Thyroid gland (tissue), 4 donors: ENCODE measurements at regions not wholly inside any gene's neighbourhood (a gene's known extent, or its start where the extent isn't known, plus 50 kb on each side); places are given as distances from the start of the nearest gene placed in this dataset.

Experiments used
- DNase-seq, 2 donors: peaks; one replicate each; pipeline ENCODE4 v3.0.0-alpha.2; 2019
- H3K27ac ChIP-seq, 3 donors: fragments of 200-600 bp; sonication (generic); 1 replicate in 2 of 3; 2 replicates in 1 of 3; pipeline ENCODE4 v1.5.1; 2016 to 2019; ENCODE audit warnings: mild to moderate bottlenecking in 1 of 3, moderate library complexity in 1 of 3
- H3K27me3 ChIP-seq: fragments of 200-600 bp; sonication (generic); one replicate; pipeline ENCODE4 v1.5.1; 2019
- H3K36me3 ChIP-seq, 2 donors: fragments of 200-600 bp; sonication (generic); one replicate each; pipeline ENCODE4 v1.5.1; 2016 to 2019
- H3K4me1 ChIP-seq, 2 donors: fragments of 200-600 bp; sonication (generic); one replicate each; pipeline ENCODE4 v1.5.1; 2017 to 2019
- H3K4me3 ChIP-seq, 3 donors: fragments of 200-600 bp; sonication (generic); replicated peaks in 1 of 3; 1 replicate in 2 of 3; 2 replicates in 1 of 3; pipeline ENCODE4 v1.5.1; 2016; ENCODE audit warnings: mild to moderate bottlenecking in 1 of 3
- H3K9me3 ChIP-seq: fragments of 200-600 bp; sonication (generic); one replicate; pipeline ENCODE4 v1.5.1; 2017
- CTCF ChIP-seq, 6 experiments: fragments of 200-600 bp in 3 of 6; fragments of 450-650 bp in 3 of 6; sonication (generic) in 3 of 6; IDR thresholded peaks; one replicate each; pipeline ENCODE4 v1.5.1; 2016 to 2019; ENCODE audit warnings: antibody characterized with exemption in 6 of 6, mild to moderate bottlenecking in 2 of 6, inconsistent platforms in 1 of 6, moderate library complexity in 1 of 6
- POLR2A ChIP-seq, 2 donors: fragments of 450-650 bp; IDR thresholded peaks; one replicate each; pipeline ENCODE4 v1.6.1; 2017; ENCODE audit warnings: antibody characterized with exemption in 2 of 2, mild to moderate bottlenecking in 2 of 2, moderate library complexity in 1 of 2
- WGBS, 2 donors: methylation state at CpG; one replicate each; pipeline ENCODE4 v1.1.5; 2017; 5-methylcytosine and 5-hydroxymethylcytosine counted together
- intact Hi-C: fragments of 100-400 bp; cut with DNase I; formaldehyde crosslinking; loops from one replicate; pipeline ENCODE4 v1.15.1; 2023

- DNase-seq = no peak
- TF ChIP-seq CTCF (IDR thresholded peaks at IDR 0.05) (no peak), POLR2A (IDR thresholded peaks at IDR 0.05) (no peak)
- peaks cover 0 to 4% of the 10 kb centered on the region in 2 donors for H3K4me1 ChIP-seq
- H3K27me3 ChIP-seq = no peaks in the 10 kb centered on the region
- H3K9me3 ChIP-seq = no peaks in the 10 kb centered on the region
- WGBS, 2 donors = 89 to 97% methylated on average over 1 of the region's 1 CpG
- no peak overlapping the region for H3K27ac ChIP-seq
- H3K4me3 ChIP-seq = no peak overlapping the region
- no peaks in the 10 kb centered on the region for H3K36me3 ChIP-seq
- intact Hi-C loops = no loop called here
Measured at GRCh38 chr1:56330391-56331026, 248.9 kb downstream of the PLPP3 start.

- no peaks in the 10 kb centered on the region for H3K9me3 ChIP-seq
- no peak overlapping the region for H3K27ac ChIP-seq
- H3K4me1 ChIP-seq = peaks cover 0 to 4% of the 10 kb centered on the region in 2 donors
- TF ChIP-seq CTCF (IDR thresholded peaks at IDR 0.05) (no peak), POLR2A (IDR thresholded peaks at IDR 0.05) (no peak)
- H3K27me3 ChIP-seq = no peaks in the 10 kb centered on the region
- intact Hi-C loops = no loop called here
- no peak for DNase-seq
- no peaks in the 10 kb centered on the region for H3K36me3 ChIP-seq
- H3K4me3 ChIP-seq = no peak overlapping the region
- WGBS, 2 donors = 92 to 100% methylated on average over 1 of the region's 1 CpG
Measured at GRCh38 chr1:56329970-56330369, 249.4 kb downstream of the PLPP3 start.

GRCh38 chr1:56327195-56327594, 252.2 kb downstream of the PLPP3 start:
- H3K27me3 ChIP-seq = no peaks in the 10 kb centered on the region
- no peak overlapping the region for H3K27ac ChIP-seq
- intact Hi-C loops = no loop called here
- no peak for TF ChIP-seq CTCF (IDR thresholded peaks at IDR 0.05)
- TF ChIP-seq POLR2A (IDR thresholded peaks at IDR 0.05) = no peak
- WGBS, 2 donors = 94 to 96% methylated on average over 1 of the region's 1 CpG
- H3K9me3 ChIP-seq = no peaks in the 10 kb centered on the region
- H3K4me1 ChIP-seq = no peaks in the 10 kb centered on the region
- no peak overlapping the region for H3K4me3 ChIP-seq
- no peaks in the 10 kb centered on the region for H3K36me3 ChIP-seq
- DNase-seq = no peak

GRCh38 chr1:56326056-56326455, 253.3 kb downstream of the PLPP3 start:
- TF ChIP-seq POLR2A (IDR thresholded peaks at IDR 0.05) (no peak), CTCF (IDR thresholded peaks at IDR 0.05) (no peak)
- no peaks in the 10 kb centered on the region for H3K27me3 ChIP-seq
- no peaks in the 10 kb centered on the region for H3K36me3 ChIP-seq
- H3K4me1 ChIP-seq = no peaks in the 10 kb centered on the region
- no peak overlapping the region for H3K27ac ChIP-seq
- WGBS, 2 donors = 80 to 89% methylated on average over 3 of the region's 3 CpGs
- no peak for DNase-seq
- no peaks in the 10 kb centered on the region for H3K9me3 ChIP-seq
- H3K4me3 ChIP-seq = no peak overlapping the region
- intact Hi-C loops = no loop called here

GRCh38 chr1:56324504-56324903, 254.9 kb downstream of the PLPP3 start:
- TF ChIP-seq POLR2A (IDR thresholded peaks at IDR 0.05) (no peak), CTCF (IDR thresholded peaks at IDR 0.05) (no peak)
- H3K27me3 ChIP-seq = no peaks in the 10 kb centered on the region
- H3K4me3 ChIP-seq = no peak overlapping the region
- WGBS, 2 donors = 95% methylated on average over 1 of the region's 1 CpG
- peaks cover 0 to 6% of the 10 kb centered on the region in 2 donors for H3K4me1 ChIP-seq
- no peaks in the 10 kb centered on the region for H3K36me3 ChIP-seq
- intact Hi-C loops = no loop called here
- H3K27ac ChIP-seq = no peak overlapping the region
- DNase-seq = no peak
- H3K9me3 ChIP-seq = no peaks in the 10 kb centered on the region
